ENCODE measurements at regions not wholly inside any gene's neighbourhood (a gene's known extent, or its start where the extent isn't known, plus 50 kb on each side); places are given as distances from the start of the nearest gene placed in this dataset.

DNA sequence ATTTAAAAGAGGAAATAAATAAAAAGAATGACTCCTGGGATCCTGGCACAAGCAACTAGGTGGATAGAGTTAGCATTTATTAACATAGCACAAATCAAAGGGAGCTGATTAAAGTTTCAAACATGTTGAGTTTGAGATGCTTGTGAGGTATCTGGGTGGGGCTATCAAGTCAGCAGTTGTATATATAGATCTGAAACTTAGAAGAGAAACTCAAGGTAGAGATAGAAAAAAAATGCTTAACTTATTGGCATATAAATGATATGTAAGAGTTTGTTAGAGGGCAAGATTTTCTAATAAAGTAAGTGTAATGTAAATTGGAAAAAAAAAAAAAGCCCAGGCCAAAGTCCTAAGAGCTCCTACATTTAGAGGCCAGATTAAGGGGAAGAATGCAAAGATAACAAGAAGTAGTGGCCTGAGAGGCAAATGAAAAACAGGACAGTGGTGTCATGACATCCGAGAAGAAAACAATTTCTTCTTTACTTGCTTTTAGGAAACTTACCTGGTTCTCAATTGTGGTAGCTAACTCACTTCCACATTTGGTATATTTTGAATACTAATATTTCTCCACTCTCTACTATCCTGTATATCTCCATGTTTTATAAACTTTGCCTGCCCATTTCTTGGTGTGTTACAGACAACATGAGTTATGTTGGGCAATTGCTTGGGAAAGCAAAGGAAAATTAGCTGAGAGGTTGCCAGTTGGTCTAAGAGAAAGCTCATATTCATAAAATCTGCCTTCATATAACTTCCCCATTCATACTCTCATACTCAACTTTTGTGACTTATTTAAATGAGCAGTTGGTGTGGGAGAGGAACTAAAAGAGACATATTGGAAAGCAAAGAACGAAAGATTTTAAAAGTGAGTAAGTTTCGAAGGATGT is 169.2 kb downstream of the PARM1 start:
- H3K27me3 Mint-ChIP-seq (ENCODE audit: low read depth in 3 of 3) = peaks cover 0 to 3% (median 3%) of the 10 kb centered on the region in 3 donors
- H3K9me3 Mint-ChIP-seq = peaks cover 0 to 43% (median 14%) of the 10 kb centered on the region in 6 donors
- no peak overlapping the region for H3K27ac Mint-ChIP-seq
- H3K4me1 Mint-ChIP-seq = no peaks in the 10 kb centered on the region
- no peak for DNase-seq
- no peaks in the 10 kb centered on the region for H3K36me3 Mint-ChIP-seq
- no peak overlapping the region for H3K4me3 Mint-ChIP-seq
